Astrocyte (in vitro differentiated cells and primary cell): ENCODE measurements at regions not wholly inside any gene's neighbourhood (a gene's known extent, or its start where the extent isn't known, plus 50 kb on each side); places are given as distances from the start of the nearest gene placed in this dataset.

ENCODE experiments used
- CTCF ChIP-seq: IDR thresholded peaks from 2 replicates; pipeline ENCODE4 v1.5.1; 2011; ENCODE audit warnings: low read depth, mild to moderate bottlenecking, inconsistent platforms, low read length, moderate library complexity; ENCODE audit not compliant: insufficient read depth
- EZH2 ChIP-seq: IDR thresholded peaks from 2 replicates; pipeline ENCODE4 v1.6.1; 2012; ENCODE audit warnings: mild to moderate bottlenecking, low read length, inconsistent platforms; ENCODE audit not compliant: insufficient read depth

- no peak for TF ChIP-seq CTCF
- TF ChIP-seq EZH2: no peak
Observed at GRCh38 chr16:47806309-47806847, 345.2 kb downstream of the PHKB start.
